ENCODE measurements at regions not wholly inside any gene's neighbourhood (a gene's known extent, or its start where the extent isn't known, plus 50 kb on each side); places are given as distances from the start of the nearest gene placed in this dataset.

GRCh38 chr6:48403587-48403986 lies 292.6 kb upstream of the PTCHD4 start:
- TF ChIP-seq CTCF (IDR thresholded peaks at IDR 0.05) (no peak), POLR2A (IDR thresholded peaks at IDR 0.05) (no peak), EP300 (IDR thresholded peaks at IDR 0.05) (no peak)
